Testis (tissue), 2 donors: ENCODE measurements at regions not wholly inside any gene's neighbourhood (a gene's known extent, or its start where the extent isn't known, plus 50 kb on each side); places are given as distances from the start of the nearest gene placed in this dataset.

Source experiments
- DNase-seq: peaks from one replicate; pipeline ENCODE4 v3.0.0-alpha.2; 2019
- H3K27ac ChIP-seq, 2 donors: fragments of 200-600 bp; sonication (generic); one replicate each; pipeline ENCODE4 v1.5.1; 2019
- H3K27me3 ChIP-seq: fragments of 200-600 bp; sonication (generic); one replicate; pipeline ENCODE4 v1.5.1; 2019
- H3K36me3 ChIP-seq: fragments of 200-600 bp; sonication (generic); one replicate; pipeline ENCODE4 v1.5.1; 2017; ENCODE audit warnings: low read depth; ENCODE audit errors: missing control alignments
- H3K4me1 ChIP-seq: fragments of 200-600 bp; sonication (generic); one replicate; pipeline ENCODE4 v1.5.1; 2019
- H3K4me3 ChIP-seq, 2 donors: fragments of 200-600 bp; sonication (generic); one replicate each; pipeline ENCODE4 v1.5.1; 2017 to 2019
- H3K9me3 ChIP-seq: fragments of 200-600 bp; sonication (generic); one replicate; pipeline ENCODE4 v1.5.1; 2017
- CTCF ChIP-seq, 3 experiments: fragments of 450-650 bp in 2 of 3; fragments of 200-600 bp in 1 of 3; sonication (generic) in 1 of 3; IDR thresholded peaks; one replicate each; pipeline ENCODE4 v1.5.1; 2016 to 2019; ENCODE audit warnings: antibody characterized with exemption in 3 of 3, mild to moderate bottlenecking in 2 of 3, moderate library complexity in 1 of 3
- POLR2A ChIP-seq: fragments of 450-650 bp; IDR thresholded peaks from one replicate; pipeline ENCODE4 v1.6.1; 2017; ENCODE audit warnings: antibody characterized with exemption, mild to moderate bottlenecking, moderate library complexity
- WGBS, 2 donors: methylation state at CpG; one replicate each; pipeline ENCODE4 v1.1.5; 2018; 5-methylcytosine and 5-hydroxymethylcytosine counted together
- intact Hi-C: fragments of 100-400 bp; cut with DNase I; formaldehyde crosslinking; loops from one replicate; pipeline ENCODE4 v1.15.1; 2023; ENCODE audit warnings: low total_unique reads

GRCh38 chr1:244186372-244186771, 135.3 kb downstream of the ZBTB18 start:
- H3K9me3 ChIP-seq: no peaks in the 10 kb centered on the region
- intact Hi-C loops: no loop called here
- 58 to 72% methylated on average over 10 of the region's 10 CpGs for WGBS, 2 donors

DNA sequence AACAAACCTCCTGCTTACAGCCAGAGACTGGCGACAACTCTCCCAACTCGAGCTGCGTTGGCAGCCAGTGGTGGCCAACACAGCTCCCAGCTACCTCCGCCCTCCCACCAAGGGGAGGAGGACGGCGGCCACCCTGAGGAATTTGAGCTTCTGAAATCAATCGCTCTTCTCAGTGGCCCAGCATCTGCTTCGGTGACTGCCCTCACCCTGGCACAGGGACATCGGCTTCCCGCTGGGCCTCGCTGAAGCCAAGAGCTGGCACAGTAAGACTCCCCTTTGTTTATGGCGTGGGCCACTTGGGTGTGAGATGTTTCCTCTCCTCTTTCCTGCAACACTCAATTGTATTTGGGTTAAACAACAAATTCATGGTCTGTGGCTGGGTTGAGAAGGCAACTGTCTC, 136.2 kb downstream of the ZBTB18 start:
- Histone ChIP-seq H3K27me3 (no peaks in the 10 kb centered on the region), H3K4me1 (peaks cover 3% of the 10 kb centered on the region), H3K36me3 (no peaks in the 10 kb centered on the region), H3K4me3 (no peak overlapping the region), H3K9me3 (no peaks in the 10 kb centered on the region), H3K27ac (no peak overlapping the region)
- TF ChIP-seq CTCF (IDR thresholded peaks at IDR 0.05): no peak
- no peak for TF ChIP-seq POLR2A
- WGBS, 2 donors: 67 to 84% methylated on average over 9 to 12 of the region's 12 CpGs
- intact Hi-C loops: no loop called here
- DNase-seq: no peak

More at GRCh38 chr1:244186372-244186771, 135.3 kb downstream of the ZBTB18 start:
- Histone ChIP-seq H3K27ac (no peak overlapping the region), H3K36me3 (no peaks in the 10 kb centered on the region), H3K27me3 (no peaks in the 10 kb centered on the region), H3K4me1 (peaks cover 3% of the 10 kb centered on the region), H3K4me3 (no peak overlapping the region)
- TF ChIP-seq CTCF (IDR thresholded peaks at IDR 0.05) (no peak), POLR2A (no peak)
- DNase-seq: no peak

DNA sequence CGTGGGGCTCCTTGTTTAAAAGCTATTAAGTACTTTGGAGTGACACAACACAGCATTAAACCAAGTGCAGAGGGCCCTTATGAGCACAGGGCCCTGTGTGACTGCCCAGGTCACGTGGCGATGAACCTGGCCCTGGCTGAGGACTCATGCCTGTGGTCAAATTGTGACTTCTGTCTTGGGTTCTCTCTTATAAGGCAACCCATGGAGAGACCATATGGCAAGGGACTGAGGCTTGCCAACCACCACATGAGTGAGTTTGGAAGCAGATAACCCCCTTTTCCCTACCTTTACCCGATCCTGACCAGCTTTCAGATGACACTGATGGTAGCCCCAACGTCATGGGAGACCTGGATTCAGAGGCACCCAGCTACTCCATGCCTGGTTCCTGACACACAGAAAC, 140.5 kb downstream of the ZBTB18 start:
- no peak overlapping the region for H3K4me3 ChIP-seq
- no peak overlapping the region for H3K27ac ChIP-seq
- no peak for DNase-seq
- intact Hi-C loops: no loop called here
- no peaks in the 10 kb centered on the region for H3K9me3 ChIP-seq
- H3K36me3 ChIP-seq: no peaks in the 10 kb centered on the region
- H3K27me3 ChIP-seq: no peaks in the 10 kb centered on the region
- WGBS, 2 donors: 84 to 86% methylated on average over 5 of the region's 5 CpGs
- TF ChIP-seq POLR2A: no peak
- TF ChIP-seq CTCF (IDR thresholded peaks at IDR 0.05): no peak
- peaks cover 3% of the 10 kb centered on the region for H3K4me1 ChIP-seq

- H3K4me1 ChIP-seq: peaks cover under 1% of the 10 kb centered on the region
- no peaks in the 10 kb centered on the region for H3K9me3 ChIP-seq
- H3K36me3 ChIP-seq: no peaks in the 10 kb centered on the region
- TF ChIP-seq POLR2A: no peak
- intact Hi-C loops: no loop called here
- no peak for DNase-seq
- H3K27me3 ChIP-seq: no peaks in the 10 kb centered on the region
- H3K27ac ChIP-seq: no peak overlapping the region
- whole genome bisulfite sequencing, 2 donors: 78 to 82% methylated on average over 3 of the region's 3 CpGs
- H3K4me3 ChIP-seq: no peak overlapping the region
These were observed 141.2 kb downstream of the ZBTB18 start for GRCh38 chr1:244192325-244192724.

DNA sequence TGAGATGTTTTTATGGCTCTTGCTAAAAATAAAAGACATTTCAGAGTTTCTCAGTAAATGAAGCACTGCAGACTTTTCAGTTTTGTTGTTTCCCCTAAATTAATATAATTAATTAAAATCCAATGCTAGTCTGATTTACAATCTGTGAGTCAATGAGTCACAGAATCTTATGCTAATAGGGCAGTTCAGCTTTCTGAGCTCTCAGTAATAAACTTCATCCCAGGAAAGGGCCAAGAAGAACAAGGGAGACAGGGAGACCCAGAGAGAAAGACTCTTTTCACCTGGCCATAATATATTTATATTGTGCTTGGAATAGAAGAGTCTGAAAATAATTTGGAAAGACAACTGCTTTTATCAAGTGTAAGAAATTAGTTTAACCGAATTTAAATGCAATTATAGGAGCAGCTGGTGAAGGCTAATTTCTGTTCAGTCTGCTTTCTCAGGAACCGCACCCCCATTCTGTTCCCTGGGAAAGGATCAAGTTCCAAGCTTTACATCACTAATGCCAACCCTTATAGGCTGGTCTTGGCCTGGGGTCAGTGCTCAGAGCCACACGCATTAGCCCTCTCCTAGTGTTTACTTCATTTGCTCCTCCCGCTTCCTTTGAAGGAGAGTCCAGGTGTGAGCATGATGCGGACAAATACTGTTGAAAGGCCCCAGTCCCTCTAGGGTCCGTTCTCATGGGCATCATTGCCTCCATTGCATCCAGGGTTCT, 145.6 kb downstream of the ZBTB18 start:
- Histone ChIP-seq H3K4me1 (no peaks in the 10 kb centered on the region), H3K4me3 (no peak overlapping the region), H3K27ac (no peak overlapping the region), H3K27me3 (no peaks in the 10 kb centered on the region), H3K36me3 (no peaks in the 10 kb centered on the region), H3K9me3 (no peaks in the 10 kb centered on the region)
- TF ChIP-seq CTCF (IDR thresholded peaks at IDR 0.05) (no peak), POLR2A (no peak)
- no peak for DNase-seq
- 90 to 92% methylated on average over 6 of the region's 6 CpGs for WGBS, 2 donors
- intact Hi-C loops: no loop called here
